Stimulated activated CD4-positive, alpha-beta T cell treated with anti-CD3 and anti-CD28 coated beads, Interleukin-2, amount 100 ng/mL, for 4 hours (primary cell): ENCODE measurements at regions not wholly inside any gene's neighbourhood (a gene's known extent, or its start where the extent isn't known, plus 50 kb on each side); places are given as distances from the start of the nearest gene placed in this dataset.

Source experiments
- DNase-seq: peaks from one replicate; pipeline ENCODE4 v3.0.0-alpha.2; 2020; ENCODE audit warnings: low read depth

DNA sequence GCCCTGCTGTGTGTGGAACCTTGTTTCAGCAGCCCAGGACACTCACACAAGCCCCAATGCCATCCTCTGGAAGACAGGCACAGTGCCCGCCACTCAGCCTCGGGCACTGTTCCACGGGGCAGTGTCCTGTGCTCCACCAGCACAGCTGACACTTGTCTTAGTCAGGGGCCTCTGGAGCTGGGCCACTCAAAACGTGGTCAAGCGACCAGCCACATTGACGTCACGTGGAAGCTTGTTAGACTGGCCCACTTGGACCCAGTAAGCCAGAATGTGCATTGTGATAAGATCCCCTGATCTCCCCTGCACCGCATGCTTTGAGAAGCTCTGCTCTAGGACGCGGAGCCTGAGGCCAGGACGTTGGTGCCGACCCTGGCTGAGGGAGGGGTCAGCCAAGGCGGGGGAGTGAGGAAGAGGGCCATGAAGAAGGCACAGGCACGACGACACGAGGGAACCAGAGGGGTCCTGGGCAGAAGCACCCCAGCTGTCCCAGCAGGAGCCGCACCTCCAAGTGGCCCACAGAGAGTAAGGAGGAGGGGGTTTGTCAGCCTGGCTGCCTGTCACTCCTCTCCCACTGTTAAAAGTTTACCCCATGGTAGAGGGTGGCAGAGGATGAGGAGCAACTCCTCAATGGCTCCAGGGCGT, 64.6 kb downstream of the LINC01488 start:
- no peak for DNase-seq

DNA sequence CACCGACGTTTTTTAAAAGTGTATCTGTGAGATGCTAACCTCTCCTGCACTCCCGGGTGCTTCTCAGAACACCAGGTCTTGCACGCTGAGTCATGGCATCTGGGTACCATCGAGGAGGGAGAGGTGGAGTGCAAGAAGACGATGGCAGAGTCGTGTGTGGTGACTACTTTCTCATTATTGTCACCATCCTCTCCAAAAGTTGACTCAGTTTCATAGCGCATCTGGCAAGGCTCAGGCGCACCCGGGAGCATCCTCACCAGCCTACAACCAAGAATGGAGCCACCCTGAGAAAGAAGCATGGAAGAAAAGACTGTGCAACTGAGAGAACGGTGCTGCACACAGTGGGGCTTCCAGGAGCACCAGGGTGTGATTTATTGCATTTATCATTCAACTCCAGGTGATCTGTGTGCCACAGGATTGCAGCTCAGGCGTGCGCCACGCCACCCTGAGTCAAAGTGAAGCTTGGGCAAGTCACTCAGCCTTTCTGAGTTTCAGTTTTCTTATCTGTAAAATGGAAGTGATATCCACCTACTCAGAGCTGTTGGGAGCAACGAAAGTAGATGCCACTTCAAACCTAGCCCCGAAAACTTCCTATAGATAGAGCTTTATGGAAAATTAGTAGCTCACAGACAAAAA, 65.4 kb downstream of the LINC01488 start:
- DNase-seq = no peak

DNA sequence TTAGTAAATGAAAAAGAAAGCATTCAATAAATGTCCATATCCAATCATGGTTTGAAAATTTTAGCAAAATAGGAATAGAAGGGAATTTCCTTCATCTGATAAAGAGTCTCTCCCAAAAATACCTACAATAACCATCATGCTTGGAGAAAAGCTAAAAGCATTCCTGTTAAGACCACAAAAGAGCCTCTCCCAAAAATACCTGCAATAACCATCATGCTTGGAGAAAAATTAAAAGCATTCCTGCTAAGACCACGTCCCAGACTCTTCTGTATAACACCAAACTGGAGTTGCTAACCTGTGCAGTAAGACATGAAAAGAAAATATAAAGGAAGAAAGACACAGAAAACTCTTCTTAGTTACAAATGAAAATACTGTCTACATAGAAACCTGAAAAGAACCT, 69.4 kb downstream of the LINC01488 start:
- no peak for DNase-seq

DNA sequence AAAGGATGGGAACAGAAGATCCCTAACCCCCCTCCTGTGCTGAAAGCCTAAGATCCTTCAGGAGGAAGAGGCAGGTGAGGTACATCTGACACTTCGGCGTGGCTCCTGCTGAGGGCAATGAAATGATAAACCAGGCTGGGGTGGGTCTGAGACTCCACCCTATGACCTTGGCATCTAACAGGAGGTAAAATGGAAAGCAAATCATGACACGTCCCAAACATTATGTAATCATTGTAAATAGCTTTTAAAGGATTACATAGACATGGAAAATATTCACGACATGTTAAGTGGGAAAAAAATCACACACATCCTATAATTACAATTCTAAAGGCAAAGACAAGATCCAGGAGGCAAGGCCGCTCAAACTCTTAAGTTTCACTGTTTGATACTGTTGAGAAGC, 70.5 kb downstream of the LINC01488 start:
- no peak for DNase-seq

DNA sequence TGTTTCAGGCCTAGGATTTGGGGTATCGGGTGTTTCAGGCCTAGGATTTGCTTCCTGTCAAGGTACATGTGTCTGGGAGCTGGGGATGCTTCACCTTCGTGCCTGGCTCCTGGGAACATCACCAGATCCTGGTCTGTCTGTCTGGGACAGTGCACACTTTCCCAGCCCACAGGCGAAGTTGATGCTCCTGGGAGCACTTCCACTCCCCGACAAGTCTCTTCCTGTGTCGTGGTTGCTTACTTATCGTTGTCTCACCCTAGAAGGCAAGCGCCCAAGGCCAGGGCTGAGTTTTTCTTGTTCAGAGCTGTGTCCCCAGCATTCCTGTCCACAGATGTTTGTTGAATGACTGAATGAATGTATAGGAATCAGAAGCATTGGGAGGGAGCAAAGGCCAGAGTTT, 71.5 kb downstream of the LINC01488 start:
- no peak for DNase-seq

DNA sequence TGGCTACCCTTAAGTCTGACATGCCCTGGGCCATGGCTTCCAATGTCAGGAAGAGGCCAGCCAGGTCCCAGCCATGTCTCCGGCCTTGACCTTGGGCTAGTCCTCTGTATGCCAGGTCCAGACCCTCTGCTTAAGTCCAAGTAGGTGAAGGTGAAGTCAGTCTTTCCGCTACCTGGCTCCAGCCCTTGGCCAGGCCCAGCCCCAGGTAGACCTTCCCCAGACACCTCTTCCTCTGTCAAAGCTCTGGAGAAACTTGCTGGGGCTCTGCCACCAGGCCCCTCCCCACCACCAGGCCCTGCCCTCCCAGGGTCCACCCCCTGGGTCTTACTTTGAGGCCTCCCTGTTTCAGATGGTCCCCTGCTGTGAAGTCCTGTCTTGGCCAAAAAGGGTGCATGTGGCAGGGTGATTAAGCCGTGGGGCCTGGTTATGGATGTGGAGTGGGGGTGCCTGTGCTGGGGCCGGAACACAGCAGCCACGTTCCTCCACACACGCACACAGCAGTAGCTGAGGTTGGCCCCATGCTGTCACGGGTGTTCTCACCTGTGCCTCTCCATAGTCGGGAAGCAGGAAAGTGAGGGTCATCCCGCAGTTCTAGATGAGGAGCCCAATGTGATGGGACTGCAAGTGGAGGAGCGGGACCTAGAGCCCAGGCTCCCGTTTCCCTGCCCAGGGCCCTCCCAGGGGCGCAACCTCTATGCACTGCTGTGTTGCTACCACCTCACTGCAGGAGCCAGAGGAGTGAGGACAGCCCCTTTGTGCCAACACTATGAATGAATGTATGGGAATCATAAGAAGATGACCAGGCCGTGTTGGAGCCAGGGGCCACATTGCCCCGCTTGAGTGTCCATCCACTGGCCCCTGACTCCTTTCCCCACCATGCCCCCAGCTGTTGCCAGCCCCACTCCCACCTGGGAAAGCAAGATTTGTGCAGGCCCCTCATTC, 72.2 kb downstream of the LINC01488 start:
- no peak for DNase-seq

DNA sequence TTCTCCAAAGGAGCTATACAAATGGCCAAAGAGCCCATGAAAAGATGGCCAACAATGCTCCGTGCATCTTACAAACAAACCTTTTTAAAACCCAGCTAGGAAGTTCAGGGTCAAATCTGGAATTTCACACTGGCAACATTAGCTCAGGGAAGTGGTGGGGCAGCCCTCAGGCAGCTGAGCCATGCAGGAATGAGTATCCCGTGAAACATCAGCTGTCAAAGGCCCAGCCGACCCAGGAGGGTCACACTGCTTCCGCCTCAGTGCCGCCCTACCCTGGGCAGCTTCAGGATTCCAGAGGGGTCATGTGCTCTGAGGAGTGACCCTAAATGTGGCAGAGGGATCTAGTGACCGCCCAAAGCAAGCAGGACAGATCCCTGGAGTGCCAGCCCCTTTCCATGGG, 73.4 kb downstream of the LINC01488 start:
- DNase-seq = no peak

DNA sequence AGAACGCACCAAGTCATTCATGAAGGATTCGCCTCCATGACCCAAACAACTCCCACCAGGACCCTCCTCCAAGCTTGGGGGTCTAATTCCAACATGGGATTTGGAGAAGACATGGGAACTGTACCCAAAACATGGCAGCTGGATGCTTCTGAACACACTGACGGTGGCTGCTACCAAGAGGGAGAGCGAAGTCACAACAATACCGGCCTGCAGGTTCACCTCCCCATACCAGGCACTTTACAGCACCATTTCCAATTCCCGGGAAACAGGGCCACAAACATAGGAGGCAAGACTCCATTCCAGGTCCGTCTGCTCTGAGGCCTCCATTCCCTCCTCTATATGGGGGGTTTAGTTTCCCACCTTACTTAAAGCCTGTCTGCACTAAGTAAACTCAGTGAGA, 75.8 kb downstream of the LINC01488 start:
- no peak for DNase-seq

DNA sequence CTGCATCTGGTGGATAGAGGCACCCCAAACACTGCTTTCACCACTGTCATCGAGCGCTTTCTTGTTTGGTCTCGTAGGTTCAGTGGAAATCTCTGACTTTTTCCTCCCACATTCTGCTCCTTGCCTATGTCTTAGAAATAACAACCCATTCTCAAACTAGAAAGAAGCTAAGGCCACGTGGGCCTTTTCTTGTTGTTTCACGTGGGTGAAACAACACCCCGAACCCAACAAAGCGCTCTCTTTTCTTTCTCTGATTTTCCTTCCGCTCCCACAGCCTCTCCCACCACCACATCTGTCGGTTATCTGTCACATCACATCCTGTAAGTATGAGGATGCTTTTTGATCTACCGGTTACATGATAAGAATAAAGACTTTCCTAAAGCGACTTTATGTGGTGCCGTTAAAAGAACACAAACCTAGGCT, 77.1 kb downstream of the LINC01488 start:
- DNase-seq = peak; percentile 46

DNA sequence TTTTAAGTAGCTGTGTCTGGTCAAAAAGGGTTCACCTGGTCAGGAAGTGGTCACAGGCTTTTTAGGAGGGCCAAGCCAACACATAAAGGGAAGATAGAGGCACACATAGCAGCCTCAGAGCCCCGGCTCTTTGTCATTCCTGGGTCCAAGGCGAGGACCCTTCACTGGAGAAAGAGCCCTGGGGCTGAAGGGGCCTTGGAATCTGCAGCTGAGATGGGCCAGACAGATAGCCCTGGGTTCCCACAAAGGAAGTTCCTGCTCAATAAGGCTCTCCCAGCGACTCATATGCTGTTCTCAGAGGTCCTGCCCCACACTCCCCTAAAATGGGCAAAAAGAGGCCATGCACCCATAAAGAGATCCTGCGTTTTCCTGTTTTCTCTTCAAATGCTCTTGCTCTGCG, 77.7 kb downstream of the LINC01488 start:
- DNase-seq = no peak

DNA sequence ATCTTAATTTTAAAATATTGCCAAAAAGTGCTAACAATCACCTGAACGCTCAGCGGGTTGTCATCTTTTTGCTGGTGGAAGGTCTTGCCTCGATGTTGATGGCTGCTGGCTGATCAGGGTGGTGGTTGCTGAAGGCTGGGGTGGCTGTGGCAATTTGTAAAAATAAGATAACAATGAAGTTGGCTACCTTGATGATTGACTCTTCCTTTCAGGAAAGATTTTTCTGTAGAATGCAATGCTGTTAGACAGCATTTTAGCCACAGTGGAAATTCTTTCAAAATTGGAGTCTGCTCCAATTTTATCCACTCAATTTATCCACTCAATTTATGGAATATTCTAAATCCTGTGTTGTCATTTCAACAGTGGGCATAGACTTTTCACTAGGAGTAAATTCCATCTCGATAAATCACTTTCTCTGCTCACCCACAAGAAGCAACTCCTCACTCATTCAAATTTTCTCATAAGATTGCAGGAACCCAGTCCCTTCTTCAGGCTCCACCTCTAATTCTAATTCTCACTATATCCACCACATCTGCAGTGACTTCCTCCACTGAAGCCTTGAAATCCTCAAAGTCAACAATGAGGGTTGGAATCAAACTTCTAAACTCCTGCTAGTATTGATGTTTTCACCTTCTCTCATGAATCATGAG, 78.8 kb downstream of the LINC01488 start:
- DNase-seq = no peak

DNA sequence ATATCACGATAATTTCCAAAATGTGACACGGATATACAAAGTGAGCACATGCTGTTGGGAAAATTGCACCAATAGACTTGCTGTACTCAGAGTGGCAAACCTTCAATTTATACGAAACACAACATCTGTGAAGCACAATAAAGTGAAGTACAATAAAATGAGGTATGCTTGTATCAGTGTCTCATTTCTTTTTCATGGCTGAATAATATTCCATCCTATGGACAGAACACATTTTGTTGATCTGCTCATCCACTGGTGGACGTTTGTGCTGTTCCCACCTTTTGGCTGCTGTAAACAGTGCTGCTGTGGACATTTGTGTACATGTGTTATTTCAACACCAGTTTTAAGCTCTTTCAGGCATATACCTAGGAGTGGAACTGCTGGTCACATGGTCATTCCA, 78.7 kb upstream of the CCND1 start:
- no peak for DNase-seq

DNA sequence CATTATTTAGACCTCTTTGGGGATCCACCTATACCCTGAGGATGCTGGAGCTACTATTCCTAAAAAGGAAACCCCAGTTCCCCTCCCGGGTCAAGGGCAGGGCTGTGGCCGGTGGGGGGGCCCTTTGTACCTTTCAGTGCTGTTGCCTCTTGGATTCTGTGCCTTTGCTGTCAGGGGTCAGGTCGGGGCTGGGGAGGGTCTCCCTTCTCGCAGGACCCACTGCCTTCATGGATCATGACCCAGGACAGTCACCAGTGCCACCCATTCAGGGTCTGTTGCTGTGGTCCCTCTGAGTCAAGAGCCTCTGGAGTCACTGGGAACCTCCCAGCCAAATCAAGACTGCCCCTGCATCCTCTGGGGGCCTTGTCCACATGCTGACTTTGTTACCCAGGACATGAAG, 78.1 kb upstream of the CCND1 start:
- no peak for DNase-seq

DNA sequence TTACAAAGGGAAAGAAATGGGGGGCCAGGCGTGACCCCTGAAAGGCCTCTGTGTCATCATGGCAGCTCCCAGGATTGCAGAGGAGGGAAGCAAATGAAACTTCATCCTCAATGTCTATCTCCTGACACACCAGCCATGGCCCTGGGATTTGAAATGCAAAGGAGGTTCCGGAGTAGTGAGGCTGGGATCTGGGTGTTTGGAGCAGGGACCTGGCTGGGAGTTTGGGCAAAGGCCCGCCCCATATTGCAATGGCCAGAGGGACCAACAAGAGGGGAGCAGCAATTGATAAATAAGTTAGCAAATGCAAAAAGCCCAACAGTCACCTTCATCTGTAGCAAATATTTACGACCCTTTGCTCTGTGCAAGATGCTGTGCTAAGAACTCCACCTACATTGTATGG, 77.7 kb upstream of the CCND1 start:
- no peak for DNase-seq

DNA sequence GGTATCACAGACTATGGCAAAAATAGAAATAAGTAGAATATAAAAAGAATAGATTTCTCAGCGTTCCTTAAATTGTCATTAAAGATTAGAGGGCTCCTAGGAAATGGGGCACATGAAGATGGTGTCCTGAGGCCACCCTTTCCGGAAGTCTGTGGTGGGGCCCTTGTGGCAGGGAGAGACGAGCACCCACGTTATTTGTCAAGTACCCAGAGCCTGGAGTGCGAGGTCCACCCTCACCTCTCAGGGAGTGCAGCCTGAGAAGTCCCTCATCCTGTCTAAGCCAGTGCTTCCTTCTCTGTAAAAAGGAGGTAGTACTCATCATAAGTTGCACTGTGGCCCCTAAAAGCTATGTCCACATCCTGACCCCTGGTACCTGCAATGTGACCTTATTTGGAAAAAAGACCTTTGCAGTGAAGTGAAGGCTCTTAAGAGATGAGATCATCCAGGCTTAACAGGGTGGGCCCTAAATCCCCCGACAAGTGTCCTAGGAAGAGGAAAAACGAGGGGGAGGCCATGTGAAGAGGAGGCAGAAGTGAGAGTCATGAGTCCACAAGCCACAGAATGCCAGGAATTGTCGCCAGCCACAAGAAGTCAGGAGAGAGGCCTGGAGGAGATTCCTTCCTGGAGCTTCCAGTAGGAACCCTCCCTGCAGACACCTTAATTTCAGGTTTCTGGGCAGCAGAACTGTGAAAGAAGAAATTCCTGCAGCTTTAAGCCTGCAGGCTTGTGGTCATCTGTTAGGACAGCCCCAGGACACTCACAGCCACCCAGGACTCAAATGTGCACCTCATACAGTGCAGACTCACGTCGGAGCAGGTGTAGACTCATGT, 76.8 kb upstream of the CCND1 start:
- no peak for DNase-seq

DNA sequence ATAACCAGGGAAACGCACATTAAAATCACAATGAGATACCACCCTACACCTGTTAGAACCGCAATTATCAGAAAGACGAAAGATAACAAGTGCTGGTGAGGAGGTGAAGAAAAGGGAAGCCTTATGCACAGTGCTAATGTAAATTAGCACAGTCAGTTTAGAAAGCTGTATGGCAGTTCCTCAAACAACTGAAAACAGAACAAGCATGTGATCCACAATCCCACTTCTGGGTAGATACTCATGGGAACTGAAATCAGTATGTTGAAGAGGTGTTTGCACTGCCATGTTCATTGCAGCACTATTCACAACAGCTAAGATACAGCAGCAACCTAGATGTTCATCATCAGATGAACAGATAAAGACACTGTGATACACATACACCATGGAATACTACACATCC, 75.0 kb upstream of the CCND1 start:
- DNase-seq = no peak

DNA sequence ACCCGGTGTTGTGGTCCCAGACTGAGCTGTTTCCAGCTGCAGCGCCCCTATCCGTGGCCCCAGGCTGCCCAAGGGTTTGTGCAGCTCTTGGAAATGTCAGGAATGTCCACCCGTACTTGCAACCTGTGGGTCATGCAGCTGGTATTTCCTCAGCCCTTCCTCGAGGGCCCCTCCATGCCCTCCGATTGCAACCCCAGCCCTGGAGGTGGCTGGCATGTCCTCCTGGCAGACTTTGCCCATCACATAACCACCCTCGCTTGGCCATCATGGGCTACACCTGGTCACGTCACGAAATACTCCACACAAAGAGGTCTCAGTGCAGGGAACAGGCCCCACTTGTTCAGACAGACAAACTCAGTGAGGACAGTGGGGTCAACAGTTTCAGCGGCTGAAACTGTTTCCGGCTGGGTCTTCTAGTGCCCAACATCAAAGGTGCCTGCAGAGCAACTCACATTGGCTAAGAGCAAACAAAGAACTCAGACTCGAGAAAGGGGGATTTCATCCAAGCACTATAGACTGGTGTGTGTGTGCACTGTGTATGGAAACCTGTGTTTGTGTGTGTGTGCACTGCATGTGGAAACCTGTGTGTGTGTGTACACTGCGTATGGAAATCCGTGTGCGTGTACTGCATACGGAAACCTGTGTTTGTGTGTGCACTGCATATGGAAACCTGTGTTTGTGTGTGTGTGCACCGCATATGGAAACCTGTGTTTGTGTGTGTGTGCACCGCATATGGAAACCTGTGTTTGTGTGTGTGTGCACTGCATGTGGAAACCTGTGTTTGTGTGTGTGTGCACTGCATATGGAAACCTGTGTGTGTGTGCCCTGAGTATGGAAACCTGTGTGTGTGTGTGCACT, 72.8 kb upstream of the CCND1 start:
- DNase-seq = no peak

DNA sequence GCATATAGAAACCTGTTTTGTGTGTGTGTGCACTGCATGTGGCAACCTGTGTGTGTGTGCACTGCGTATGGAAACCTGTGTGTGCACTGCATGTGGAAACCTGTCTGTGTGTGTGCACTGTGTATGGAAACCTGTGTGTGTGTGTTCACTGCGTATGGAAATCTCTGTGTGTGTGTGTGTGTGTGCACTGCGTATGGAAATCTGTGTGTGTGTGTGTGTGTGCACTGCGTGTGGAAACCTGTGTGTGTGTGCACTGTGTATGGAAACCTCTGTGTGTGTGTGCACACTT, 72.2 kb upstream of the CCND1 start:
- DNase-seq = no peak

DNA sequence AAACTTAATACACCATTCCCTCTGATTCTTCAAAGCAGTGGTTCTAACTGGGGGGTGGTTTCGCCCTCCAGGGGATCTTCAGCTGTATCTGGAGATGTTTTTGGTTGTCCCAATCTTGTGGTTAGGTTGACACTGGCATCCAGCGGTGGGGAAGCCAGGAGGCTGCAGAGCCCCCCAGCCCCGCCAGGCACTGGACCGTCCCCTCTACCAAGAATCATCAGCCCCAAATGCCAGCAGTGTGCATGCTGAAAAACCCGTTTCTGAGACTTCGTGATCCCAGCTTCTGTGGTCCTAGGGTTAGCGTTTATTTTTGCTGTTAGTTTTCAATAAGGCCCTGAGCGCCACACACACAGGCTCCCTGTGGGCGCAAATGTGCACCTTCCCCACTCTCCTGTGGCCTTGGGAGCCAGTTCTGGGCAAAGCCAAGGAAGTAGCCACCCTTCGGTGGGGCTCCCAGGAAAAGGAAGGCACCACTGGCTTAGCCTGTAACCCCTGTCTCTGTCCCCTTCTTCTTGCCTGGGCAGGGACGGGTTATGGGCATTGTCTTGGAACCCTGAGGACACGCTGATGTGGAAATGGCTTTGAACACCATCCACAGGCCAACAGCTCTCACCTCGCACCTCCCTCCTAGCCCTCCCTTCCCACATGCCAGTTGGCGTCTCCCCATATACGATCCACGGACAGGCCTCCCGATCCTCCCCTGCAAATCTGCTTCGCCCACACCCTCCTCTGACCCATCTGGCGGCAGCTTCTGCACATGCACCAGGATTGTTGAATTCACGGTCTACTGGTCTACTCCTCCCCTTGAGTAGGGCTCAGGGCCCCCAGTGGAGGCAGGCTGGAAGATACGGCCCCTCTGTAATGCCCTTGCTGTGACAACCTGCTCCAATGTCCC, 71.4 kb upstream of the CCND1 start:
- DNase-seq = no peak
